ENCODE measurements at regions not wholly inside any gene's neighbourhood (a gene's known extent, or its start where the extent isn't known, plus 50 kb on each side); places are given as distances from the start of the nearest gene placed in this dataset.

- no peak for DNase-seq
Observed at GRCh38 chr1:90778486-90778885, 61.4 kb upstream of the BARHL2 start.

GRCh38 chr1:90773812-90774211 lies 56.7 kb upstream of the BARHL2 start:
- DNase-seq = no peak

GRCh38 chr1:90768826-90769225 lies 51.7 kb upstream of the BARHL2 start:
- DNase-seq = no peak

- DNase-seq = no peak
Observed at GRCh38 chr1:90768098-90768497, 51.0 kb upstream of the BARHL2 start.

All from hematopoietic multipotent progenitor cell treated with erythropoietin and hydrocortisone succinate and interleukin-3 and kit ligand, for 6 days (in vitro differentiated cells).